ENCODE measurements at regions not wholly inside any gene's neighbourhood (a gene's known extent, or its start where the extent isn't known, plus 50 kb on each side); places are given as distances from the start of the nearest gene placed in this dataset.

- DNase-seq, result no peak
Observed at GRCh38 chr13:109976206-109976997, 190.0 kb upstream of the IRS2 start.

- no peak for DNase-seq
Observed at GRCh38 chr13:109974354-109974753, 188.0 kb upstream of the IRS2 start.

DNA sequence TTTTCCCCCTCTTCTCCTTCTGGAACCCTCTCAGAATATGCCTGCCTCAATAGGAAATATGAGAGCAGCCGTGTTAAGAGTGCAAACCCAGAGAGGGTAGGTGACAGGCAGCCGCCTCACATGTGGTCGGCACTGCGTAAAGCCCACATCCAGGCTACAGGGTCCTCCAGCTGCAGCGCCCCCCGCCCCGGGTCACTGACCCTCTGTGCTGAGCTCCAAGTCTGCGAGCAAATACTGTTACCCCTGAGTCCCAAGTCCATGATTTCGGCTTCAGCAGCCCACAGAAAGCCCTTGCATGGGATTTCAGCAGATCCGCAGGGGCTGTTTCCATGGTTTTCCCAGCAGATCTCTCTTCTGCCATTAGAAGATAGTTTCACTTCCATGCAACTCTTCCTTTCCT is 186.9 kb upstream of the IRS2 start:
- no peak for DNase-seq

DNA sequence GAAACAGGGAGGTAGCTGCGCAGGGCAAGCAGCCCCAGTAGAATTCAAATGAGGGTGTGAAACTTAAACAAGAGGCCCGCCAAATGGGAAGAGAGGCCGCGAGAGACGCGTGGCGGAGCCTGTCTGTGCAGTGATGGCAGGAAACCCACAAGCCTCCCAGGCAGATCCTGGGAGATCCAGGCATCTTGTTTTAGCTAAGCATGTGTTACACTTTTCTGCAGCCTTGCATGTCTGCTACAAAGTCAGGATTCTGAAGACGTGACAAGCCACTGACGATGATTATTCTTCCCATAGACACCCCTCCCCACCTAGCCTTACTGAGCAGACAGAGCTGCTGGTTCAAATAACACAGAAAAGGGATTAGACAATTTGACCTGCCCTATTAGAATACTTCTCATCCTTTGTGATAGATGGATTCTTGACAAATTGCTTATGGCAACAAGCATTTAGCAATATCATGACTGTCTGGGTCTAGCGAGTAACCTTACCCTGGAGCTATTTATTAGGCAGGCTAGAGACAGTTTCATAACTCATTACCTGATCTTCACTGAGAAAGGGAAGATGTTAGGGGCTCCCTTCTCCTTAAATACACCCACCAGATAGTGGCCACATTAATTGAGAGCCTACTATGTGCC is 185.2 kb upstream of the IRS2 start:
- DNase-seq, result no peak

- no peak for DNase-seq
Observed at GRCh38 chr13:109971006-109971405, 184.6 kb upstream of the IRS2 start.

DNA sequence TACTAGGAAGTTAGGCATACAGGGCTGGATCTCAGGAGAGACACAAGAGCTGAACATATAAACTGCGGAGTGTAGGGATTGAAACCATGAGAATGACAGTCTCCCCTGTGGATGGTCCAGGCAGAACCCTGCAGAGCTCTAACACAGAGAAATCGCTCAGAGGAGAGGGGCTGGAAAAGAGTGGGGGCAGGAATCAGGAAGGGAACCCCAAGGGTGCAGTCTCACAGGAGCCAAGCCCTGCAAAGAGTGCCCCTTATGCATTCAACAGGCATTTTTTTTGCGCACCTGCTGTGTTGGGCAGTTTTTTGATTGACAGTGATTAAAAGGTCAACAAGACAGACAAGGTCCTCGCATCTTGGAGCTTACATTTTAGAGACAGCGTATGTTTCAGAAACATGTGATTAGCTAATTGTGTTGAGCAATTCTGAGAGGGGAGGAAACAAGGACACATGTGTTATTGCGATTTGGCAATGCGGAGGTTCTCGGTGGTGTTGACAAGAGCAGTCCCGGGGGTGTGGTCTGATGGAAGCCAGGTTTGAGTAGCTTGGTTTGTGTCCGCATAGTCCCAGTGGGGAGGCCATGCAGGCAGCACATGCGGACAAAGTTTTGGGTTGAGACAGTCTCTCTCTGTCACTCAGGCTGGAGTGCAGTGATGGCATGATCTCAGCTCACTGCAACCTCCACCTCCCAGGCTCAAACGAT is 182.6 kb upstream of the IRS2 start:
- no peak for DNase-seq

DNA sequence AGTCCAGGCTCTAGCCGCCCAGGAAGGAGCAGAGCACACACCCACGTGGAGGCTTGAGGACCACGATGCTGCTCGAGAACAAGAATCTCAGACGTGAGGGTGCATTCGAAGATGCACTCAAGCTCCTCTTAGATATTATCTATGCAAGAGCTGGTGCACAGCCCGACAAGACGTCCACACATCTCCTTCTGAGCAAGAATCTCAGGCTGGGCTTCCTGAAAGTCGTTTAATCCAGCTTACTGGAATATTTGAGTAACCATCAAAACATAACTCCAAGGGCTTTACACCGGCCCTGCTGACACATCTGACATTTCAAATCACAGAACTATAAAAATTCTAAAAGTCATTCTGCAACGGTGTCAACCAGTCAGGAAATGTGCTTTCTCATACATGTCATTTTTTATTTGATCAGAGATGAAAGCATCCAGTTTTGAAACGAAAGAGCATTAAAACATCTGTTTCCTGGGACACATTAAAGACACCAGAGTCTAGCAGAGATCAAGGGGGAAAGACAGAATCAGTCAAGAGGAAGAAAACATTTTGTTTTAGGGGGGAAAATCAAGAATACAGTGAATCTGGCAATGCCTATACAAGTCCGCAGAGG is 177.7 kb upstream of the IRS2 start:
- DNase-seq, result no peak

GRCh38 chr13:109963384-109963783 is 177.0 kb upstream of the IRS2 start:
- DNase-seq, result no peak

- no peak for DNase-seq
Observed at GRCh38 chr13:109959903-109960302, 173.5 kb upstream of the IRS2 start.

- no peak for DNase-seq
Observed at GRCh38 chr13:109957875-109958274, 171.5 kb upstream of the IRS2 start.

DNA sequence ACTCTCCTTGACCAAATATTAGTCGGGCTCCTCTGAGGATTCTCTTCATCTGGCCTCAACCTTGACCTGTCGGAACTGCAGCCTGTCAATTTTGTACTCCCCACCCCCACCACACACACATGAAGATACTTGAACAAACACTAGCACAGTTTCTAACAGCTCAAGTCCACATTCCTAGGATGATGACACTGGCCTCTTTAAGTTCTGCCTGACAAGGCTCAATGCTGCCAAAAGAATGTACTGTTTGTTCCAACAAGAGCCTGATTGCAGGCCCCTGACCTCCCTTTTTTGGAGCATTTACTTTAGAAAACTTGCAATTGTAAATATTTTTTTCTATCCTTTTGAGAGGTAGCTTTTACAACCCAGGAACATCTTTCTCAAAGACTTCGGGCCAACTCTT is 169.2 kb upstream of the IRS2 start:
- DNase-seq, result no peak

DNA sequence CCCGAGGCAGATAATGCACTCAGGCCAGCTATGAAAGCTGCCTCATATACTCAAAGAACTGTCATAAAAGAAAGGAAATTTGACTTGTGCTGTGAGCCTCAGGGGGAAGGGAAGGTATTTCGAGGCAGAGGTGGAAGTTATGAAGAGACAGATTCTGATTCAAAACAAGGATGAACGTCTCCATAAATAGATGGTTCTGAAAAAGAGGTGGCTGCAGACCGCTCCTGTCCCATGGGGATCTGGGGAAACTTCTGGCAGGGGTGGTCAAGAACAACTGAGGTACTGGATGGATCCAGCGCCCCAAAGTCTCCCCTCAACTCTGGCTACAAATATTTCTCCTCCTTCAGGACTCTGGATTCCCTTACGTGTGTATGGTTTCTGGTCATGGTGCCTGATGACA is 168.1 kb upstream of the IRS2 start:
- no peak for DNase-seq

GRCh38 chr13:109951491-109951890 is 165.1 kb upstream of the IRS2 start:
- no peak for DNase-seq

DNA sequence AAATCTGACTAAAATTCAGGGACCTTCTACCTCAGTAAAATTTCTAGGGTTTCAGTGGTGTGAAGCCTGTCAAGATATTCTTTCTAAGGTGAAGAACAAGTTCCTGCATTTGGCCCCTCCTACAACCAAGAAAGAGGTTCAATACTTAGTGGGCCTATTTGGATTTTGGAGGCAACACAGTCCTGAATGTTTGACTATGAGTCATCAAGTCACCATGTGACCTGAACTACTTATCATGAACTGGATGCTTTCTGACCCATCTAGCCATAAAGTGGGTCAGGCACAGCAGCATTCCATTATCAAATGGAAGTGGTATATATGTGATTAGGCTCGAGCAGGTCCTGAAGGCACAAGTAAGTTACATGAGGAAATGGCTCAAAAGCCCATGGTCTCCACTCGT is 163.0 kb upstream of the IRS2 start:
- no peak for DNase-seq

- no peak for DNase-seq
Observed at GRCh38 chr13:109947006-109947405, 160.6 kb upstream of the IRS2 start.

DNA sequence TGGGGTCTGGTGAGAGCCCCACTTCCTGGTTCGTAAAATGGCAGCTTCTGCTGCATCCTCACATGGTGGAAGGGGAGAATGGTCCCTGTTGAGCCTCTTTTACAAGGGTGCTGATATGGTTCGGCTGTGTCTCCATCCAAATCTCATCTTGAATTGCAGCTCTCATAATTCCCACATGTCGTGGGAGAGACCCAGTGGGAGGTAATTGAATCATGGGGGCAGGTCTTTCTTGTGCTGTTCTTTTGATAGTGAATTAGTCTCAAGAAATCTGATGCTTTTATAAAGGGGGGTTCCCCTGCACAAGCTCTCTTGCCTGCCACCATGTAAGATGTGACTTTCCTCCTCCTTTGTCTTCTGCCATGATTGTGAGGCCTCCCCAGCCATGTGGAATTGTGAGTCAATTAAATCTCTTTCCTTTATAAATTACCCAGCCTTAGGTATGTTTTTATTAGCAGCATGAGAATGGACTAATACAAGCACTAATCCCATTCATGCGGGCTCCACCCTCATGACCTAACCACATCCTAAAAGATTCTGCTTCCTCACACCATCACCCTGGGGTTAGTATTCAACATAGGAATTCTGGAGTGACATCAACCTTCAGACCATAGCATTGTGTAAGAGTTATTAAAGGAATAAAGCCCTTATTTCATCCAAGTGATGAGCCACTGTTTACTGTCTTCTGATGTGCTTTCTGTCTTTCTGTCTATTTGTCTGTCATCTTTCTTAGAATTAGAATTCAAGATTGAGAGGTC is 159.0 kb upstream of the IRS2 start:
- no peak for DNase-seq

- no peak for DNase-seq
Observed at GRCh38 chr13:109941951-109942350, 155.6 kb upstream of the IRS2 start.

DNA sequence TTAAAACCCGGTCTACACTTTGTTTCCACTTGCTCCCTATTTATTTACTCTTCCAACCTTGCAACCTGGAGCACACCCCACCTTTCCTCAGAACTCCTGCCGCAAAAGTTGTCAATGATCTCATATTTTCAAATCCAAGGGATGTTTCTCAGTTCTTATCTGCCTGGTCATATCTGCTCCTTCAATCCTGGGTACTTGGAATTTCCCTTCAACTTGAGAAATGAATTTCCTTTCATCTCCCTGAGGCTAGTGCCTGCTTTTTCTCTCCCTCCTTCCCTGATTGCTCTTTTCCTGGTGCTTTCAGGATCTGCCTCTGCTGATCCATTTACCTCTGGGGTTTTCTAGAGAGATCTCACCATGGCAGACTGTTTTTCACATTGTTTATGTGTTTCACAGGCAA is 154.8 kb upstream of the IRS2 start:
- no peak for DNase-seq

DNA sequence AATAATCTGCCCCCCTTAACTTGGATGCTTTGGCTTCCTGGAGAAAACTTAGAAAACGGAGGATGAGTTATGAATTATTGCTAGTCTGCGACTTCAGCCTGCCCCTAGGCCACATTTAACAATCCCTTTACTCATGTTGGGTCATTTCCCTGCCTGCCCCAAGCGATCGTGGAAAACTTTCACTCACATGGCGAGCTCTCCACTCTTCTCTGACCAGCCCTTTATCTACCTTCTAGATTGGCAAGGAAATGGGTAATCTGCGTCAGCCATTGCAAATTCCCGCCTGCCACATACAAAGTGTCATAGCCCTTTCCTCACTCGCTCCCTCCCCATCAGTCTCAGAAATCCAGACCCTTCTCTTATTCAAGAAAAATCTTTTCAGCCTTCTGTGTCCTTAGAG is 154.3 kb upstream of the IRS2 start:
- DNase-seq, result no peak

DNA sequence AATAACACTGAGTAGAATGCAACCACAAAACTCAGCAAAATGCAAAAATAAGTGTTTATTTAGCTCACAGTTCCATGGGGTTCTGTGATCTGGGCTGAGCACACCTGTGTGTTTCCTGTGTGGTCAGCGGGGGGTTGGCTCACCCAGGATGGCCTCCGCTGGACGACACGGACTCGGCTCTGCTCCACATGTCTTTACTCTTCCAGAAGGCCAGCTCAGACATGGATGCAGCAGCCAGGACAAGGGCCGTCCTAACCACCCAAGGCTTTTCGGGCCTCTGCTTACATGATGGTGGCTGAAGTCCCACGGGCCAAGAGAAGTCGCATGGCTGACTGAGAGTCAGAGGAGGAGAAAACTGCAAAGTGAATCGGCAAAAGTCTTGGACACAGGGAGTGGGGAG is 153.5 kb upstream of the IRS2 start:
- no peak for DNase-seq

DNA sequence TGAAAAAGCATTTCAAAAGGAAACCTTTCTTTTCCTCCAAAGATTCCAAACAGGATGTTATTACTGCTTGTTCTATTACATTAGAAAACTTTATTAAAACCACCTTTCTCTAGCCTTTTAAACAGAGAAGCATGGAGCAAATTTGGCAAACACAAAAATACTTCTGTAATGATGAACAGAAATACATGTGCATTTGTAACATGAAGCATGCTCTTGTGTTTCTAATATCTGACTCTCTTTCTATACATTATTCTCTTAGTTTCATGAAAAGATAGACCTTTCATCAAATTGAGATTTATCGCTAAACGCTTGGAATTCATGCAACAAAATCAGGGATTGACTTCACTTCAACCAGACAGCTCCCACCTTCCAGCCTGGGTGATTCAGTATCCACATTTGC is 152.8 kb upstream of the IRS2 start:
- no peak for DNase-seq

- peak; percentile 51 for DNase-seq
Observed at GRCh38 chr13:109938255-109938936, 152.0 kb upstream of the IRS2 start.

All from left hindlimb (tissue), 1 donor.